ENCODE measurements at regions not wholly inside any gene's neighbourhood (a gene's known extent, or its start where the extent isn't known, plus 50 kb on each side); places are given as distances from the start of the nearest gene placed in this dataset.

- no peak for ATAC-seq (ENCODE audit: poor library complexity)
- intact Hi-C loops (cut with DNase I) = no loop called here
- no peak for DNase-seq
These were observed 385.6 kb downstream of the HNRNPD start for GRCh38 chr4:81988178-81988577.

GRCh38 chr4:81984746-81985145 lies 389.0 kb downstream of the HNRNPD start:
- ATAC-seq (ENCODE audit: poor library complexity) (no peak), DNase-seq (no peak)
- intact Hi-C loops (cut with DNase I) = no loop called here

GRCh38 chr4:81982846-81983540 lies 390.8 kb downstream of the HNRNPD start:
- no peak for ATAC-seq (ENCODE audit: poor library complexity)
- intact Hi-C loops (cut with DNase I) = no loop called here
- no peak for DNase-seq

- DNase-seq (no peak), ATAC-seq (ENCODE audit: poor library complexity) (no peak)
- intact Hi-C loops (cut with DNase I) = no loop called here
These were observed 392.6 kb downstream of the HNRNPD start for GRCh38 chr4:81981218-81981617.

GRCh38 chr4:81974523-81974922 lies 399.3 kb downstream of the HNRNPD start:
- ATAC-seq (ENCODE audit: poor library complexity) (no peak), DNase-seq (no peak)
- intact Hi-C loops (cut with DNase I) = no loop called here

GRCh38 chr4:81971637-81972381 lies 402.0 kb downstream of the HNRNPD start:
- ATAC-seq (ENCODE audit: poor library complexity) (no peak), DNase-seq (no peak)
- intact Hi-C loops (cut with DNase I) = no loop called here

- intact Hi-C loops (cut with DNase I) = no loop called here
These were observed 402.7 kb downstream of the HNRNPD start for GRCh38 chr4:81971061-81971460.

GRCh38 chr4:81970454-81970853 lies 403.3 kb downstream of the HNRNPD start:
- DNase-seq (no peak), ATAC-seq (ENCODE audit: poor library complexity) (no peak)
- intact Hi-C loops (cut with DNase I) = no loop called here

More at GRCh38 chr4:81971061-81971460, 402.7 kb downstream of the HNRNPD start:
- no peak for DNase-seq
- ATAC-seq (ENCODE audit: poor library complexity) = no peak

- intact Hi-C loops (cut with DNase I) = no loop called here
- ATAC-seq (ENCODE audit: poor library complexity) = no peak
- DNase-seq = no peak
These were observed 407.1 kb downstream of the HNRNPD start for GRCh38 chr4:81966676-81967075.

DNA sequence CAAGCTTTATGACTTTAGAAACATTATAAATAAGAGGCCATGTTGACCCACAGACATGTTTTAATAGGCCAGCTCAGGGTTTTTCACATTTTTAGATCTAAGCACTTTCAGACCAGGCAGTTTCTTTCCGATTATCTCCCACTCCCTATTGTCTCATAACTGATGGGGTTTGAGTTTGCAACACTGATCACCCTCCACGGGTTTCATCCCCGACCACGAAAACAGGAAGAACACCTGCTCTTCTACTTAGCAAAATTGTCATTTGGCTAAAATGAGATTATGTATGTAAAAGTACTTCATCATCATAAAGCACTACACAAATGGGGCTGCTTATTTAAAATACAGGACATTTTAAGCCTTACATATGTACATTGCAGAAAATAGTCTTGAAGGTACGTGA lies 407.9 kb downstream of the HNRNPD start:
- DNase-seq (no peak), ATAC-seq (ENCODE audit: poor library complexity) (no peak)
- intact Hi-C loops (cut with DNase I) = no loop called here

- intact Hi-C loops (cut with DNase I) = no loop called here
- no peak for ATAC-seq (ENCODE audit: poor library complexity)
- DNase-seq = no peak
These were observed 408.3 kb downstream of the HNRNPD start for GRCh38 chr4:81965454-81965853.

DNA sequence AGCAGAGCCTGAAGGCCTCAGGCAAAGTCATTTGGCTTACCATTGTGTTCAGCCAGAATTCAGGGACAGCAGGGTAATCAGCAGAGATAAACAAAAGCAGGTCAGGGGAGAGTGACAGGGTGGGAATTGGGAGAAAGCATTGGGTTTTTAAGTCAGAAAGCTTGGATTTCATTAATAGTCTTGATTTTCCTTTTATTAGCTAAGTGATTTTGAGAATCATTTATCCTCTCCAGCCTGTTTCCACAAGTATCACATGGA lies 410.1 kb downstream of the HNRNPD start:
- intact Hi-C loops (cut with DNase I) = no loop called here
- DNase-seq = no peak
- no peak for ATAC-seq (ENCODE audit: poor library complexity)

DNA sequence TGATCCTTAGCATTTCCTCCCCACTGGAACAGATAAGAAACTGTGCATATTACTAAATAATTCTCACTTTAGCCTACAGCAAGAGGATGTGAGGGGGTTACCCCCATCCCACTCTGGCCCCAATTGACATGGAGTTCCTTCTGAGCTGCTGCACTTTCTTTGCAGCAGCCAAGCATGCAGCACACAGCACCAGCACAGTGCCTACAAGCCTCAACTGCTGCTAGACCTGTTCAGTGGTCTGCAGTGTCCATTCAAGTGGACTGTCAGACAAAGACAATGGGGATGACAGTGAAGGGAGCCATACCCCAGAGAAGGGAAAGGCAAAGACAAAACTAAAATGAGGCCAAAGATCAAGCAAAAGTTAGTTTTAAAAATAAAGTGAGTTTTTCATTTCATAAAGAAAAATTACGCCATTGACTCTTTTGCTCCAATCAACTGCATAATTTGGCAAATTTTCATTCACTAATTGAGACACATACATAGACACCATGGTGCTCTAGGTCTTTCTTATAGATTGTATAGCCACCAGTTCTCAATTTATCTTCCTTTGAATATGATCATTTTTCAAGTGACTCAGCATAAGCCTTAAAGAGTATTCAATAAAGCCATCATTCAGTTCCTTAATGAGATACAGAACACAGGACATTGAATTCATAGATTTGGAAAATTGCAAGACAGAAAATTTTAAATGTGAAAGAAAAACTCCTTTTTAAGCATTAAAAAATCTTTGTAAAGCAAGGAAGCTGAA lies 410.6 kb downstream of the HNRNPD start:
- intact Hi-C loops (cut with DNase I) = no loop called here
- DNase-seq (no peak), ATAC-seq (ENCODE audit: poor library complexity) (no peak)

- ATAC-seq (ENCODE audit: poor library complexity) = no peak
- DNase-seq = no peak
- intact Hi-C loops (cut with DNase I) = no loop called here
These were observed 412.8 kb downstream of the HNRNPD start for GRCh38 chr4:81960961-81961360.

GRCh38 chr4:81954271-81954670 lies 419.5 kb downstream of the HNRNPD start:
- no peak for DNase-seq
- intact Hi-C loops (cut with DNase I) = no loop called here
- no peak for ATAC-seq (ENCODE audit: poor library complexity)

- ATAC-seq (ENCODE audit: poor library complexity) = no peak
- intact Hi-C loops (cut with DNase I) = no loop called here
- no peak for DNase-seq
These were observed 421.8 kb downstream of the HNRNPD start for GRCh38 chr4:81951891-81952455.

DNA sequence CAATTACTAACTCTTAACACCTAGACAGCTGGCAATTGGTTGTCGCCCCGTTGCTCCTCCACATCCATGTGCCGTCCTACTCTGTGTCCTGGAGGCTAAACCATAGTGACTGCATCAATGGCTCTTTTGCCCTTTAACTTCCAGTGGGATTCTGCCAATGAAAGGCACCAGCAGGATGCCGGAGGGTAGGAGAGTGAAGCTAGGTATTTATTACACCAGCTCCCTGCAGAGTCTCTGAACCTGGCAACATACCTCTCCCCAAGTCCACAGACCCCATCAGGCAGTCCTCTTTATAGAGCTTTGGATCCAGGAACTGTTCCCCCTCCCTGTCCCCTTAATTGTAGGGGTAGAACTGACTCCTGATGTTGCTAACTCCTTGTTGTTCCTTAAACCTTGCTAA lies 426.8 kb downstream of the HNRNPD start:
- intact Hi-C loops (cut with DNase I) = no loop called here
- DNase-seq (no peak), ATAC-seq (ENCODE audit: poor library complexity) (no peak)

DNA sequence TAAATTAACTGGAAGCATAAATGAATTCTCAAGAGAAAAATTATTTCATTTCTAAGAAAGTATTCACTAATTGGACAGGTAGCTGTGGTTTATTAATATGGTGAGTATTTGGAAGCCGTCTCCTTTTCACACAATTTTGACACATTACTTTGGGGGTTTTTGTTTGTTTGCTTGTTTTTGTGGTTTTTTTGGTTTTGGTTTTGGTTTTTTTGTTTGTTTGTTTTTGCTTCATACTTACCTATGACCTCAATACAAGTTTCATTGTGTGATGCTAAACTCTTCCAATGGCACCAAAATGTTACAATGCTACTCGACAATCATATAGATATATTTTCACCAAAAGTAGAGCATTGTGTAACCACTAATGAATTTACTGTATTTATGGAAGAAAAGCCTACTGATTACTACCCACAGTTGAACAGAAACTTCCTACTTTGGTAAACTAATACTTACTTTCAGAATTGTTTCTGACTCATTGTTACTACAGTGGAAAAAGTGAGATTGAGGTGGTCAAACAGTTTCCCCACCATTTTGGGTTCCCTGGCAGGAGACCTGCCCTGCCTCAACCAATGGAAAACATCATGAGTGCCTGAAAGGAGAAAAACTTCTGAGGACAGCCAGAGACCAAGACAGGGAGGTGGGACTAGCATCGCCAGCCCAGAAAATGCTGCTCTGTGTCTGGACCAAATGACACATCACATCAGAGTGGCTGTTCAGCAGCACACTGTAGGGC lies 443.1 kb downstream of the HNRNPD start:
- ATAC-seq (ENCODE audit: poor library complexity) = no peak
- DNase-seq = no peak
- intact Hi-C loops (cut with DNase I) = no loop called here

DNA sequence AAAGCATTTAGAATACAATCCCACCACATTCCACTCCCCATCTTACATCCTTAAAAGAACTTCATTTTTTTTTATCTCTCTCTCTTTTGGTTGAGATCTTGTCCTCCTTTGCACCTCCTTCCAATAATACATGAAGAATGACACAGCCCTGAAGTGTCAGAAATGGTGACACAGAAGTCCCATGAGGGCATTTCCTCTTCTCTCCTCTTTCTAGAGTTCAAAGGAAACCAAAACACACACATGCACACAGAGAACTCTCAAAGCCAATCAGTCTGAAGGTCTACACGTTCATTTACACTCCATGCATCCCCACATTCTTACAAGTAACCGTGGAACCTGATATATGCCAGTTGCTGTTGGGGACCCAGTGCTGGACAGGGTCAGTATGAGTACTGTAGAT lies 450.7 kb downstream of the HNRNPD start:
- intact Hi-C loops (cut with DNase I) = no loop called here
- DNase-seq = no peak
- ATAC-seq (ENCODE audit: poor library complexity) = no peak

Measured in Right ventricle myocardium superior (tissue), 1 donor.